HCT116 (cell line): ENCODE measurements at regions not wholly inside any gene's neighbourhood (a gene's known extent, or its start where the extent isn't known, plus 50 kb on each side); places are given as distances from the start of the nearest gene placed in this dataset.
"Not testable (repeated sequence)": the region's sequence is repeated elsewhere in the genome, so short reads cannot be mapped to it uniquely, and the experiment has no call there.

ENCODE experiments used
- ATAC-seq: fragments of 200-7000 bp; cut with Tn5 transposase; 2 replicates; pipeline ENCODE4 v1.9.1; 2020; ENCODE audit warnings: mild to moderate bottlenecking, moderate library complexity
- BruUV-seq: library from RNA; stranded (reverse); fragments of 400-500 nt; replicated peaks from 2 replicates; lab custom pipeline; 2021; lab: Mats Ljungman, UMichigan
- CTCF ChIA-PET: fragments of 300-600 bp; sonication (Branson Sonifier 250); formaldehyde crosslinking; loops from one replicate; lab custom pipeline; 2021; ENCODE audit warnings: antibody characterized with exemption; lab: Charles Lee
- POLR2A ChIA-PET: fragments of 300-600, 350-600 bp; sonication (Branson Sonifier 250); formaldehyde crosslinking; loops from one replicate; lab custom pipeline; 2021; ENCODE audit warnings: antibody characterized with exemption; lab: Charles Lee
- RAD21 ChIA-PET, 2 experiments: fragments of 300-600 bp; sonication (Branson Sonifier 250); formaldehyde crosslinking; loops; one replicate each; lab custom pipeline; 2023; ENCODE audit warnings: low total read pairs in 2 of 2; ENCODE audit not compliant: uncharacterized antibody in 2 of 2, unreplicated experiment in 2 of 2, low non-redundant PET in 1 of 2; lab: Charles Lee
- DNase-seq: peaks from one replicate; pipeline ENCODE4 v3.0.0-alpha.2; 2010; ENCODE audit warnings: low read depth, low spot score
- H2AFZ ChIP-seq: fragments of 200-600 bp; shearing (Covaris generic), sonication (generic); 2 replicates; pipeline ENCODE4 v1.6.1; 2017; ENCODE audit warnings: low read depth, mixed run types, mixed read lengths, antibody characterized with exemption, low read length; ENCODE audit not compliant: poor library complexity, severe bottlenecking
- H3K27ac ChIP-seq: 2 replicates; pipeline ENCODE4 v1.5.1; 2012; ENCODE audit warnings: low read depth, low read length
- H3K27me3 ChIP-seq: fragments of 200-600 bp; sonication (generic); 2 replicates; pipeline ENCODE4 v1.6.1; 2016; ENCODE audit warnings: mixed run types, low read length, mixed read lengths; ENCODE audit not compliant: insufficient read depth
- H3K36me3 ChIP-seq, 2 experiments: fragments of 200-500 bp in 1 of 2; fragments of 200-600 bp in 1 of 2; sonication (Bioruptor generic) in 1 of 2; sonication (generic) in 1 of 2; 2 replicates each; pipeline versions ENCODE4 v1.5.1 to v1.6.1; 2014 to 2016; ENCODE audit warnings: low read length in 2 of 2, inconsistent platforms in 1 of 2, mixed read lengths in 1 of 2, mixed run types in 1 of 2; ENCODE audit not compliant: insufficient read depth in 2 of 2, control insufficient read depth in 1 of 2
- H3K4me1 ChIP-seq, 2 experiments: fragments of 200-600 bp in 1 of 2; sonication (generic) in 1 of 2; 2 replicates each; pipeline versions ENCODE4 v1.5.1 to v1.6.1; 2012 to 2017; ENCODE audit warnings: low read length in 2 of 2, inconsistent platforms in 1 of 2, mild to moderate bottlenecking in 1 of 2, mixed read lengths in 1 of 2, mixed run types in 1 of 2, moderate library complexity in 1 of 2; ENCODE audit not compliant: insufficient read depth in 2 of 2, control insufficient read depth in 1 of 2
- H3K4me2 ChIP-seq: fragments of 200-600 bp; sonication (generic); 2 replicates; pipeline ENCODE4 v1.6.1; 2017; ENCODE audit warnings: mixed run types, low read length, mixed read lengths
- H3K4me3 ChIP-seq, 2 experiments: fragments of 200-600 bp in 1 of 2; sonication (generic) in 1 of 2; replicated peaks in 1 of 2; 2 replicates each; pipeline ENCODE4 v1.5.1; 2011 to 2016; ENCODE audit warnings: low read length in 2 of 2, control low read depth in 1 of 2, low read depth in 1 of 2, mild to moderate bottlenecking in 1 of 2, mixed read lengths in 1 of 2, mixed run types in 1 of 2
- H3K79me2 ChIP-seq: fragments of 200-600 bp; sonication (generic); 2 replicates; pipeline ENCODE4 v1.6.1; 2017; ENCODE audit warnings: mild to moderate bottlenecking, mixed run types, low read length, moderate library complexity, mixed read lengths; ENCODE audit not compliant: insufficient read depth
- H3K9ac ChIP-seq: fragments of 200-600 bp; sonication (generic); 2 replicates; pipeline ENCODE4 v1.6.1; 2016; ENCODE audit warnings: low read length, mixed read lengths
- H3K9me2 ChIP-seq: fragments of 200-600 bp; sonication (generic), shearing (Covaris generic); 2 replicates; pipeline ENCODE4 v1.6.1; 2017; ENCODE audit warnings: mixed run types, mild to moderate bottlenecking, moderate library complexity; ENCODE audit not compliant: insufficient read depth
- H3K9me3 ChIP-seq, 2 experiments: fragments of 200-500 bp in 1 of 2; fragments of 200-600 bp in 1 of 2; sonication (Bioruptor generic) in 1 of 2; sonication (generic) in 1 of 2; 2 replicates each; pipeline ENCODE4 v1.6.1; 2014 to 2017; ENCODE audit warnings: low read length in 2 of 2, mixed read lengths in 2 of 2, inconsistent platforms in 1 of 2, low read depth in 1 of 2, mild to moderate bottlenecking in 1 of 2, mixed run types in 1 of 2, moderate library complexity in 1 of 2; ENCODE audit not compliant: control insufficient read depth in 1 of 2, insufficient read depth in 1 of 2
- H4K20me1 ChIP-seq: fragments of 200-600 bp; sonication (generic), shearing (Covaris generic); 2 replicates; pipeline ENCODE4 v1.6.1; 2017; ENCODE audit warnings: mixed run types, mild to moderate bottlenecking, moderate library complexity; ENCODE audit not compliant: insufficient read depth
- CTCF ChIP-seq, 3 experiments: fragments of 200-600 bp in 1 of 3; sonication (generic) in 1 of 3; IDR thresholded peaks in 2 of 3; conservative IDR thresholded peaks in 1 of 3; 2 replicates each; pipeline ENCODE4 v1.5.1; 2012 to 2017; ENCODE audit warnings: low read depth in 2 of 3, low read length in 2 of 3, antibody characterized with exemption in 1 of 3, borderline replicate concordance in 1 of 3, control low read depth in 1 of 3, mild to moderate bottlenecking in 1 of 3, mixed read lengths in 1 of 3, mixed run types in 1 of 3, moderate library complexity in 1 of 3; ENCODE audit not compliant: insufficient read depth in 1 of 3
- ZFX ChIP-seq: fragments of 450-650 bp; IDR thresholded peaks from 2 replicates; pipeline ENCODE4 v1.6.1; 2017
- intact Hi-C: fragments of 100-400 bp; cut with micrococcal nuclease; formaldehyde crosslinking; loops from 2 replicates; pipeline ENCODE4 v1.10.0; 2022

GRCh38 chr10:21122907-21123306, 225.8 kb upstream of the NEBL start:
- intact Hi-C loops = no loop called here
- RAD21 ChIA-PET = no interaction called here
- Histone ChIP-seq H3K4me3 (no peak overlapping the region), H4K20me1 (no peaks in the 10 kb centered on the region), H3K27me3 (no peaks in the 10 kb centered on the region), H3K36me3 (no peaks in the 10 kb centered on the region), H3K79me2 (no peaks in the 10 kb centered on the region), H3K9ac (no peak overlapping the region), H3K4me1 (no peaks in the 10 kb centered on the region), H3K4me2 (no peak overlapping the region), H3K27ac (no peak overlapping the region)
- no TSS peak for BruUV-seq
- TF ChIP-seq ZFX (no peak), CTCF (IDR thresholded peaks at IDR 0.05 in 2 of 3, conservative IDR thresholded peaks at IDR 0.05 in 1 of 3; ENCODE audit: borderline replicate concordance in 1 of 3, insufficient read depth in 1 of 3, low read depth in 2 of 3, low read length in 2 of 3) (0 out of 6 replicates have a peak, but pooled peaks of 1 of the 3 experiments have one; percentile 1)
- TF ChIP-seq, all 23 proteins: peak for 1
- DNase-seq (no peak), ATAC-seq (no peak)
- ChIA-PET CTCF (no interaction called here), POLR2A (no interaction called here)
- H3K9me3 ChIP-seq = no peaks in the 10 kb centered on the region
- no peak overlapping the region for H2AFZ ChIP-seq
- no peaks in the 10 kb centered on the region for H3K9me2 ChIP-seq

- H3K27me3 ChIP-seq, H3K4me3 ChIP-seq, ATAC-seq, H3K4me1 ChIP-seq, H3K9ac ChIP-seq, RAD21 ChIA-PET, CTCF ChIA-PET, intact Hi-C loops, H3K27ac ChIP-seq, H4K20me1 ChIP-seq, H3K4me2 ChIP-seq, DNase-seq, BruUV-seq, H3K9me2 ChIP-seq, H3K79me2 ChIP-seq, POLR2A ChIA-PET, H2AFZ ChIP-seq, H3K36me3 ChIP-seq, H3K9me3 ChIP-seq: not testable (repeated sequence)
These were observed 224.7 kb upstream of the NEBL start for GRCh38 chr10:21121822-21122221.
